HG02973 (cell line): ENCODE measurements at regions not wholly inside any gene's neighbourhood (a gene's known extent, or its start where the extent isn't known, plus 50 kb on each side); places are given as distances from the start of the nearest gene placed in this dataset.
"Not testable (repeated sequence)": the region's sequence is repeated elsewhere in the genome, so short reads cannot be mapped to it uniquely, and the experiment has no call there.

Experiments
- ATAC-seq: cut with Tn5 transposase; IDR thresholded peaks from one replicate; pipeline ENCODE4 v1.9.1; 2021; ENCODE audit warnings: moderate library complexity; ENCODE audit not compliant: unreplicated experiment

DNA sequence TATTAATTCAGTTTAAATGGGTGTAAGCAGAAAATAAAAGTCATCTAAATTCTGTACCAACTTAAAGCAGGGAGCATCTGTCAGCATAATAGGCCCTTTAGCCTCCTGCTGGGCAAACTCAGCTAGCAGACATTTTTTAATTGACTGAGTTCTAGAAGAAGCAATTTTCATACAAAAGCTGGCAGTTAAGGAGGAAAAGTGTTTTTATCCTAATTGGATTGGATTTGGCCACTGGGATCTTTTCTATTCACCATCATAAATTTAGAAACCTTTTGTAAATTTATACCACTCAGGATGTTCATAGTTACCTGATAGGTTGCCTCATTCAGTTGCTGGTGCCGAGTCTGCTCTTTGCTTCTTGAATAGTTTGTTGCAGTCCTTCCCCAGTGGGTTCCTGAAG, 262.7 kb upstream of the FSIP2 start:
- no peak for ATAC-seq

DNA sequence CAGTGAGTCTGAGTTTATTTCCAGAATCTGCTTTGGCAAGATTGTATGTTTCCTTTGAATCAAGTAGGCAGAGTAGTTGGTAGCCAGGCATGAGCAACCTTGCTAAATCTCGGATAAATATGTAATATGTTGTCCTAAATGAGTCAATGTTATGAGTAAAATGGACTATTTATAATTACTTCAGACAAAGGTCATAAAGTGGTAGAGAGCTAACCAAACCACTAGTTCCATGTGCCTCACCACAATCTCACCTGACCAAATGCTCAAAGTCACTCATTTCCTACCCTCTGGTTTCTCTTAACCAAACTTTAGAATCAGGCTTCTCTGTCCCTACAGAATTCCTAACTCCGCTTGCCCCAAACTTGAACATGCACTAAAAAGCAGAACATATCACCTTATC, 261.2 kb upstream of the FSIP2 start:
- no peak for ATAC-seq

DNA sequence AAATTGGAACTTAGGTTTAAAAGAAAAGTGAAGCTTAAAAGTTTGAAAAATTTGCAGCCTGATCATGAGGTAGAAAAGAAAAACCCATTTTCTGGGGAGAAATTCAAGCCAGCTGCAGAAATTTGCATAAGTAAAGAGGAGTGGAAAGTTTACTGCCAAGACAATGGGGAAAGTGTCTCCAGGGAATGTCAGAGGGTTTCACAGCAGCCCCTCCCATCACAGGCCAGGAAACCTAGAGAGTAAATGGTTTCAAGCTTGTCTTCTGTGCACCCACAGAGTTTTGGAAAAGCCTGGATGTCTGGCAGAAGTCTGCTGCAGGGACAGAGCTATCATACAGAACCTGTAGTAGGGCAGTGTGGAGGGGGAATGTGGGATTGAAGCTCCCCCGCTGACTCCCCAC, 254.0 kb upstream of the FSIP2 start:
- no peak for ATAC-seq

DNA sequence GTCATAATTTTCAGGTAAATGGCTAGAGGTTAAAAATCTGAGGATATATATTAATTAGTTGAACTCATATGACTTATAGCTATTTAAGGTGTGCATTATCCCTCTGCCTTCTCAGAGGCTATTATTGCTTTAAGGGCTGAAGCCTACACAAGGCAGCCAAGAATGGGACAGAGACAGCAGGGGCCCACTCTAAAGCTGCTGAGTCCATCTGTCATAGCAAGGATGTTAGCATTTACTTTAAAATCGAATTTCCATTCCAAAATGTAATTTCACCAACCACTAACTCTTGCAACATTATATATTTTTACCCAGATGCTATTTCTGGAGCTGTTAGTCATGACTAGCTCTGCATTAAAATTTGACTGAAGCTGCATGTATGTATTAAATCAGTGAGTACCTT, 236.3 kb upstream of the FSIP2 start:
- no peak for ATAC-seq

DNA sequence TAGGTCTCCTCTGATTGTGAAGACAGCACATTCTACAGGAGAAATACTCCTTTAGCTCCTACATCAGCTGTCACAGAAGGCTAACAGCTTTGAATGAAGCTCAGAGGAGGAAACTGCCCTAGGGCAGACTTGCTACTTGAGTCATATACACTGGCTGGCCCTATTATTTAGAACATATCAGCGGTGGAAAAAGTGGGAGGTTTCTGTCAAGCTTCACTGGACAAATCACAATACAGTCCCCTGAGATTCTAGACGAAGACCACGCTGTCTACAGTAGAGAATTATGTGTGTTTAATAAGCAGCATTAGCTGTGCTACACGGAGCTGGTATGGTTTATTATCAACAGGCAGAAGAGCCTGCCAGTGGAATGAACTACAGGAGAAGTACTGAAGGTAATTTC, 230.9 kb upstream of the FSIP2 start:
- no peak for ATAC-seq

DNA sequence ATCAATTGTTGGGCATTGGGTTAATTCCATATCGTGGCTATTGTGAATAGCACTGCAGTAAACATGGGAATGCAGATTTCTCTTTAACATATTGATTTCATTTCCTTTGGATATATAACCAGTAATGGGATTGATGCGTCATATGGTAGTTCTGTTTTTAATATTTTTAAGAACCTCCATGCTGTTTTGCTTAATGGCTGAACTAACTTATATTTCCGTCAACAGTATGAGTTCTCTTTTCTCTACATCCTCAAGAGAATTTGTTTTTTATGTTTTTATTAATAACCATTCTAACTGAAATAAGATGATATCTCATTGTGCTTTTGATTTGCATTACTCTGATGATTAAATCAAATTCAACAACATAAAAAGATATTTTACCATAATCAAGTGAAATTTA, 228.5 kb upstream of the FSIP2 start:
- ATAC-seq: no peak

DNA sequence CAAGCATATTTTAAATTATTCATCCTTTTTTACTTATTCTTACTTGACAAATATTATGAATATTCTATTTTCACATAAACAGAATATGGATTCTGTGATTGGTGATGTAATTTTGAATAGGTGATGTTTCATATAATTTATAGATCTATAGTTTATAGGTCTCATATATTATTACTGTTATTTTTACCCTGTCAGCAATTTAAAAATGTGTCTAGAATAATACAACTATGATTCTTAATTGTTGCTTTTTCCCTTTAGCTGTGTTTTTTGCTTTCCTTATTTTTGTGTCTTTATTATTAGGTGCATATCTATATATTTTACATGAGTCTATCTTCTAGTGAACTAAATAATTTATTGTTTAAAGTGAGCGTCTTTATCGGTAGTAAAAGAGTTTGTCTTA, 226.7 kb upstream of the FSIP2 start:
- ATAC-seq: no peak

DNA sequence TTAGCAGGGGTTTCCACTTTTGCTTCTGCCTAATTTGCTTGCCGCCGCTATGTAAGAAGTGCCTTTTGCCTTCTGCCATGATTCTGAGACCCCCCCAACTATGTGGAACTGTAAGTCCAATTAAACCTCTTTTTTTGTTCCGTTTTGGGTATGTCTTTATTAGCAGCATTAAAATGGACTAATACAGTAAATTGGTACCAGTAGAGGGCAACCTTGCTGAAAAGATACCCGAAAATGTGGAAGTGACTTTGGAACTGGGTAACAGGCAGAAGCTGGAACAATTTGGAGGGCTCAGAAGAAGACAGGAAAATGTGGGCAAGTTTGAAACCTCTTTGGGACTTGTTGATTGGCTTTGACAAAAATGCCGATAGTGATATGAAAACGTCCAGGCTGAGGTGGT, 216.1 kb upstream of the FSIP2 start:
- no peak for ATAC-seq

DNA sequence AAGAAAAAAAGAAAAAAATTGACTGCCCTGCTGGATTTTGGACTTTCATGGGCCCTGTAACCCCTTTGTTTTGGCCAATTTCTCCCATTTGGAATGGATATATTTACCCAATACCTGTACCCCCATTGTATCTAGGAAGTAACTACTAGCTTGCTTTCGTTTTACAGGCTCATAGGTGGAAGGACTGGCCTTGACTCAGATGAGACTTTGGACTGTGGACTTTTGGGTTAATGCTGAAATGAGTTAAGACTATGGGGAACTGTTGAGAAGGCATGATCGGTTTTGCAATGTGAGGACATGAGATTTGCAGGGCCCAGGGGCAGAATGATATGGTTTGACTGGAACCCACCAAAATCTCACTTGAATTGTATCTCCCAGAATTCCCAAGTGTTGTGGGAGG, 214.4 kb upstream of the FSIP2 start:
- ATAC-seq: not testable (repeated sequence)

DNA sequence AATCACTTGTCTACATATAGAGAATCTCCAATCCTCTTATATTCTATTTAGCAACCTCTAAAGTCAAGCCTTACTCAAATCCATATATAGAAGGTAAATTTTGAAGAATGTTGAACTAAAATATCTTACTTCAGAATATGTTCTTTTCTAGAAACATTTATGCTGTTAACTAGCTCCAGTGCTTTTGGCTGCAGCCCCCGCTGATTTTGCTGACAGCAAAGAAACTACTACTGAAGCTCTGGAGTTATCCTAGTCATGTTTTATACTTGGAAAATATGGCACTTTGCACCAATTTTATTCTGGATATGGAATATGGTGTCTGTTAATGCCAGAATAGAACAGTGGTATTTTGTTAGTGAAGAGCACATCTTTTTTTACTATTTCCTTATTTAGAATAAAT, 212.4 kb upstream of the FSIP2 start:
- ATAC-seq: no peak

DNA sequence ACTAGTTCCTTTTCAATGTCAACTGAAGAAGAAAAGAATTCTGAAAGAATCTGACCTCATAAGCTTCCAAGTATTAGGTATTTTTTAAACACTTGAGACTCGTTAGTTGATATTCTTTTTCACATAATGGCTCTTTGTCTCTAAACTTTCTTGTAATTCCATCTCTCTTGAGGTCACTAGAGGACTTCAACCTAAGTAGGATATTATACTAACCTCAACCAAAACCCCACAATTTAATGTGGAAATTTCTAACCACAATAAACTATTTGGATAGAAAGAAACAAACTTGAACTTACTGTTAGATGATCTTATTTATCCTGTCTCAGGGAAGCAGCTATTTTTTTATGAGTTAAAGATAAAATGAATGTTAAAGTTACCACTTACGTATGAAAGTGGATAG, 206.9 kb upstream of the FSIP2 start:
- no peak for ATAC-seq

DNA sequence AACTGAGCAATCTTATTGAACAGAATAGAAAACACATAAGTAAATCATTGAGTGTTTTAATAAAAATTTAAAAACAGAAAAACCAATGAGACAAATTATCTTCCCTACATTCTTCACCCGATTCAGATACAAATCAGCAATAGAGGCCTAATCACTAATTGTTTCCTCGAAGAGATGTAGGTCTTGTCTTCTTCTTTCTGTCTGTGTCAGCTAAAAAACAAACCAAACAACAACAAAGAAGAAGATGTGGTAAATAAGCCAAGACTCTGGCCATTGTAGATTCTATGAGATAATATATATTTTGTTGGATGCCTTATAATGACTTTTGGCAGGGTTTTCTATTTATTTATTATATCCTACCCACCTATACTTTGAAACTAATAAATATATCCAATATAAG, 200.9 kb upstream of the FSIP2 start:
- ATAC-seq: no peak

DNA sequence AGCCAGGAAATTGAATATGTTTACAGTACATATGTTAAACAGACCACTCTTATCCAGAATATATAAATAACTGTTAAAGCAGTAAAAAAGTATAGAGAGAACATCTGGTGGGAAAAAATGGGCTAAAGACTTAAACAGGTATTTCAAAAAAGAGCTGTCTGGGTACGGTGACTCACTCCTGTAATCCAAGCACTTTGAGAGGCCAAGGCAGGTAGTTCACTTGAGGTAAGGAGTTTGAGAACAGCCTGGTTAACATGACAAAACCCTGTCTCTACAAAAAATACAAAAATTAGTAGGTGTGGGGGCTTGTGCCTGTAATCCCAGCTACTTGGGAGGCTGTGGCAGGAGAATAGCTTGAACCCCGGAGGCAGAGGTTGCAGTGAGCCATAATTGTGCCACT, 171.4 kb upstream of the FSIP2 start:
- ATAC-seq: no peak

DNA sequence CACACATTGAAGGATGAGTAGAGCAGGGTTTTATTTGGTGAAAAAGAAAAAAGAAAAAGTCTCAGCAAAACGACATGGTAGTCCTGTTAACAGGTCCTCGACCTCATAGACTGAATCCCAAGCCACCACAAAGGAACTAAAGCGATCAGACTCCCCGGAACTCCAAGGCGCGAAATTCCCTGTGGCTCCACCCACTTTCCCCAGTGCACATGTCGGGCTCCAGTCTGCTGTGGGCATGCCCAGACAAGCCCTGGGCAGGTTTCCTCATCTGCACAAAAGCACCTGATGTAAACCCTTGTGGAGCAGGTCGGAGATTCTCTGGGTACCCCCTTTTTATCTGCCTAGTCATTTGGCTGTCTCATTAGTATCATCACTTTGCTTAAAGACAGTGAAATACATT, 170.7 kb upstream of the FSIP2 start:
- ATAC-seq: no peak

DNA sequence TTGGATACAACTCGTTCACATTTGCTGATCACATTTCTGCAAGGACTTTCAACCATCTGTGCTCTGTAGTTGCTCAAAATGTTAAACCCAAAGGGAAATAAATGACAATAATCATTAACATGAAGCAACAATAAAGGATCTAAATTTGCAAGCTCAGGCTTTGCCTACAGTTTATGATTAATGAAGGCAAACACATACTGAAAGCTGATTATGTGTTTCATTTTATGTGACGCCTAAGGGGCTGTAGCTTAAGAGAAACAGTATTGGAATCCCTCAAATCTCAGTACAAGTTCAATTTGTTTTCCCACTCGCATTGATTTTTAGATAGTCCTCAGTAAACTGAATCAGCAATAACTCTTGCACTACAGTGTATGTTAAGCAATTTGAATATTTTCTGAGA, 160.3 kb upstream of the FSIP2 start:
- no peak for ATAC-seq

DNA sequence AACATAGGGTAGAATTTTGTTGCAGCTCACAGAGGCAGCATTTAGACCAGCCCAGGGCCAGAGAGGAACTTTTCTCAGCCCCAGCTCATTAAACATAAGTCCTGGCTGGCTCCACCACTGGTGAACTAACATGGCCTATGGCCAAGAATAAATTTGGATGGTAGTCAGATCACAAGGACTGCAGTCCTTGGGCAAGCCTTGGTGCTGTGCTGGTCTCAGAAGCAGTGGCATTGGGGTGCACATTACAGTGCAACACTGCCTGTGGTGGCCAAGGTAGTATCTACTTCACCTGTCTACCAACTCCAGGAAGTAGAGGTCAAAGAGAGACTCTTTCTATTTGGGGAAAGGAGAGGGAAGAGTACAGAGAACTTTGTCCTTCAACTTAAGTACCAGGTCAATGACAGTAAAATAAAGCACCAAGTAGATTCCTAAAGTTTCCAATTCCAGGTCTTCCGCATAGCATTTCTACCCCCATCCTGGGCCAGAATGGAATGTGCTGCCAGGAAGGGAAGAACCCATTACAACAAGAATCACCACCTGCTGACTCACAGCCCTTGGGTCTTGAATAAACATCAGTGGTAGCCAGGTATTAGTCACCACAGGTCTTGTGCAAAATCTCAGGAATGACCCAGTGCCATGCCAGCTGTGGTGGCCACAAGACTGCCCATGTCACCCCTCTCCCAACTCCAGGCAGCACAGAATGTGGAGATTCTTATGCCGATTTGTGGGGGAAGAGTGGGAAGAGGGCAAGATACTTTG, 155.4 kb upstream of the FSIP2 start:
- no peak for ATAC-seq

DNA sequence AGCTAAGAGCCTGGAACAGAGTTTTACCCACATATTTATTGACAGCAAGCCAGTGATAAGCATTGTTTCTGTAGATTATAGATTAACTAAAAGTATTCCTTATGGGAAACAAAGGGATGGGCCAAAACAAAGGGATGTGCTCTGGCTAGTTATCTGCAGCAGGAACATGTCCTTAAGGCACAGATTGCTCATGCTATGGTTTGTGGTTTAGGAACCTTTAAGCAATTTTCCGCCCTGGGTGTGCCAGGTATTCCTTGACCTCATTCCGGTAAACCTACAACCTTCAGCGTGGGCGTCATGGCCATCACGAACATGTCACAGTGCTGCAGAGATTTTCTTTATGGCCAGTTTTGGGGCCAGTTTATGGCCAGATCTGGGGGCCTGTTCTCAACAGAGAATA, 153.4 kb upstream of the FSIP2 start:
- not testable (repeated sequence) for ATAC-seq

DNA sequence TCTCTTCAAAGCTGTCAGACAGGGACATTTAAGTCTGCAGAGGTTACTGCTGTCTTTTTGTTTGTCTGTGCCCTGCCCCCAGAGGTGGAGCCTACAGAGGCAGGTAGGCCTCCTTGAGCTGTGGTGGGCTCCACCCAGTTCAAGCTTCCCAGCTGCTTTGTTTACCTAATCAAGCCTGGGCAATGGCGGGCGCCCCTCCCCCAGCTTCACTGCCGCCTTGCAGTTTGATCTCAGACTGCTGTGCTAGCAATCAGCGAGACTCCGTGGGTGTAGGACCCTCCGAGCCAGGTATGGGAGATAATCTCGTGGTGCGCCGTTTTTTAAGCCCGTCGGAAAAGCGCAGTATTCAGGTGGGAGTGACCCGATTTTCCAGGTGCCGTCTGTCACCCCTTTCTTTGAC, 147.3 kb upstream of the FSIP2 start:
- ATAC-seq: not testable (repeated sequence)

DNA sequence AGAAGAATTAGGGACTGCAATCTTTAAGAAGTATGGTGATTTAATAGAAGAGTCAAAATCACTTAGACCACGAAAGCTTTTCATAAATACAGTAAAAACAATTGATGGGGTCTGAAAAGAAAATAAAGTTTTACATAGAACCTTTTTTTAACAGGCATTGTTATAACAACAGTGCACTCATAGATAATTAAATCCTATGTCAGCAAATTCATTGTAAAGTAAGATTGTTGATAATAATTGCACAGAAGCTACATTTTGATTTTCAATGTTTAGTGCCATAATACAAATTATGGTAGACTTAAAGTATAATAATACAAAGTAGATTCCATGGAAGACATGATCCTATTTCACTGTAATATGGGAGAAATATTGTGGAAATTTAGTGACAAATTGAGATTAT, 130.7 kb upstream of the FSIP2 start:
- no peak for ATAC-seq

DNA sequence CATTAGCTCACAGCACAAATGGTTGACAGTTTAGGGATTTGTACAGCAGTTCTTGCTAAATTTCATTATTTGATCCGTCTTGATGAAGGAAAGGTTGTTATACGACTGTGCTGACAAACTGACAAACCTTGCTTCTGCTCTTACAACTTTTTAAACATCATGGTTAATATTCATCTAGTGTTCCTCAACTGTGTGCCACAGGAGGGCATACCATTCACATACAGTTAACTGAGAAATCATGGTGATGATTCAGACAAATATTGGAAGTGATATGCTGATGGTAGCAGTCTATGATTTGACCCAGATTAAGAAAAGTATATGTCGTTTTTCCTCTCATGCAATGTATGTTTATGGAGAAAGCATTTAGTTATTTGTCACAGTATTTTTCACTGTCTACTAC, 129.8 kb upstream of the FSIP2 start:
- ATAC-seq: no peak

DNA sequence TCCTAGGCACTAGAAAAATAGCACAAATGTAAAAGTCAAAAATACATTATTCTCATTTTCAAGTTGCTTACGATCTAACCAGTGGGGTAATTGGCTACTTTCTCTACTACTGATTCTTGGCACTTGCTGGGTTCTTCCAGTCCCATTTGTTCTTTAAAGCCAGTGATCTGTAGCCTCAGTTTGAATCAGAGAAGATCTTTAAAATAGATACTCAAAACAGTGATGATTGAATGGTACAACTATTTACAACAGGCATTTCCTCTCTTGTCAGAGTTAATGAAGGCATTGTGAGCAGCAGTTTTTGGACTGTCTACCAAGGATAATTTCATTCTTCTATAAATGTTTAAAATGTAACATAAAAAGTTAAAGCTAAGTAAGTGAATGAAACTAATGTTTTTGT, 128.3 kb upstream of the FSIP2 start:
- ATAC-seq: no peak

DNA sequence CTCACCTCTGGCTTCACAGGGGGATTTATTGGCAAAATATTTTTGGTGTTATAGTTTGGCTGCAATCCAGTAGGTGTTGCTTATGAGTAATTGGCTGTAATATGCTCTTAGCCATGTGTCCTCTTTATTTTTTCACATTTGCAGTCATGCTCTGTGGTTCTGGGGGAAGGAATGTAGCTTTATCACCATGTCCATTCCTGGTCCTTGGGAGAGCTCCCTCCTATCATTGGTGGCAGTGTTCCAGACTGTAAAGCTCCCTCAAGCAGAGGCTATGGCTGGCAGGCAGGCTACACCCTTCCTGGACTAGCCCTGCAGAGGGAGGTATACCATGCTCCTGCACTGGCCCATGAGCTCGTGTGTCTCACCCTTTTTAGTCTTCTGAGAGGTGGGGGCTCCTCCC, 120.0 kb upstream of the FSIP2 start:
- no peak for ATAC-seq

DNA sequence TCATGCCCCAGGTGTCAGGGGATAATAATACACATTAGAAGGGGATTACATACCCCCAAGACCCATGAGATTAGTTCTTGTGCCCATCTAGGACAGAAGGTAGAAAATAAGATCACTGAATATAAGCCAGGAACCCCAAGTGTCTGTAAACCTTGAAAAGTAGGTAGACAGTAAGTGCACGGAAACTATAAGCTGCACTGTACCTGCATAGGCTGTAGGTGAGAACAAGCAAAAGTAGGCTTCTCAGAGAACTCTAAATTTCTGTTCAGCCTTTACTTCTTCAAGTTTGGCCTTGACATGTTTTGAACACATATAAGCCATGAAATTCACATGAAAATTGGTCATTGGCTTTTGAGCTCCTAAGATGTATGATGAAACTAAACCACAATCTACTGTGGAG, 113.0 kb upstream of the FSIP2 start:
- ATAC-seq: no peak
